ENCODE measurements at regions not wholly inside any gene's neighbourhood (a gene's known extent, or its start where the extent isn't known, plus 50 kb on each side); places are given as distances from the start of the nearest gene placed in this dataset.

DNA sequence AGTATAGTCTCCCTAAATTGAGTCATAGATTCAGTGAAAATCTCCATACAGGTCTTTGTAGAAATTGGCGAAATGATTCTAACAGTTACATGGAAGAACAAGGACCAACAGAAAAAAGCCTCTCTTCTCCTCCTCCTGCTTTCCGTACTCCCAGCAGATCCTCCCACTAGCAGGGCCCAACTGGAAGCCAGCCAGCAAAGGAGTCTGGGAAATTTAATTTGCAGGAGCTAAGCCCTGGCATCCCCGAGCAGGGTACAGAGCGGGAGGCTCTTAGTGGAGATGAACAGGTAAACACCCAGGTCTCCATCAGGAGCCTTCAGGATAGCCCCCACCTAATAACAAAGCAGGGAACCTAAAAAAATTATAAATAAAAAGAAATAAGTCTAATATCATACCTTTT is 1473.8 kb downstream of the TBC1D22A start:
- Histone ChIP-seq H3K4me3 (ENCODE audit: low read length) (no peak overlapping the region), H3K36me3 (ENCODE audit: insufficient read depth, low read length) (no peaks in the 10 kb centered on the region)

GRCh38 chr22:48235744-48236143 is 1473.3 kb downstream of the TBC1D22A start:
- no peaks in the 10 kb centered on the region for H3K36me3 ChIP-seq (ENCODE audit: insufficient read depth, low read length)
- H2AFZ ChIP-seq (ENCODE audit: low read depth, low read length), result no peak overlapping the region
- H3K27me3 ChIP-seq (ENCODE audit: insufficient read depth, low read length), result peaks cover 8% of the 10 kb centered on the region
- H3K9me3 ChIP-seq (ENCODE audit: low read length), result no peaks in the 10 kb centered on the region
- no peak overlapping the region for H3K4me3 ChIP-seq (ENCODE audit: low read length)
- H3K4me1 ChIP-seq (ENCODE audit: insufficient read depth, low read length), result peaks cover 15% of the 10 kb centered on the region

More for the DNA sequence above, 1473.8 kb downstream of the TBC1D22A start:
- Histone ChIP-seq H3K9me3 (ENCODE audit: low read length) (no peaks in the 10 kb centered on the region), H2AFZ (ENCODE audit: low read depth, low read length) (no peak overlapping the region), H3K27me3 (ENCODE audit: insufficient read depth, low read length) (peaks cover 9% of the 10 kb centered on the region), H3K4me1 (ENCODE audit: insufficient read depth, low read length) (peaks cover 15% of the 10 kb centered on the region)

- H3K9me3 ChIP-seq (ENCODE audit: low read length), result no peaks in the 10 kb centered on the region
- no peaks in the 10 kb centered on the region for H3K36me3 ChIP-seq (ENCODE audit: insufficient read depth, low read length)
- H3K4me3 ChIP-seq (ENCODE audit: low read length), result no peak overlapping the region
- no peak overlapping the region for H2AFZ ChIP-seq (ENCODE audit: low read depth, low read length)
- peaks cover under 1% of the 10 kb centered on the region for H3K4me1 ChIP-seq (ENCODE audit: insufficient read depth, low read length)
- H3K27me3 ChIP-seq (ENCODE audit: insufficient read depth, low read length), result peaks cover 5% of the 10 kb centered on the region
These were observed 1471.6 kb downstream of the TBC1D22A start for GRCh38 chr22:48234011-48234410.

DNA sequence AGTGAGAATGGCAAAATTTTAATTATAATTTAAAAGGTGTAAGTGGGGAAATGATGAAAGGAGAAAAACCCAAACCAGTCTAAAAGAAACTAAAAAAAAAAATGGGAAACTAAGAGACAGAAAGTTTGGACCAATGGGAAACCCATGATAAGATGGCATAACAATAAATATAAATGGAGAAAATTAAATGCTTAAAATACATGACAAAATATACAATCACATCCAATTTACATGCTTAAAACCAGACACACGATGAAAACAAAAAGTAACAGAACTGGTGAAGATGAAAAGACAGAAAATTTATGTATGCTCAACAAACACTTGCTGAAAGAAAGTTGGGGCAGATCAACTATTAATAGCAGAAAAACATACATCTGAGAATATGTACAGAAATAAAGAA is 1471.1 kb downstream of the TBC1D22A start:
- Histone ChIP-seq H3K4me1 (ENCODE audit: insufficient read depth, low read length) (no peaks in the 10 kb centered on the region), H3K27me3 (ENCODE audit: insufficient read depth, low read length) (peaks cover under 1% of the 10 kb centered on the region), H2AFZ (ENCODE audit: low read depth, low read length) (no peak overlapping the region), H3K9me3 (ENCODE audit: low read length) (no peaks in the 10 kb centered on the region), H3K36me3 (ENCODE audit: insufficient read depth, low read length) (no peaks in the 10 kb centered on the region), H3K4me3 (ENCODE audit: low read length) (no peak overlapping the region)

DNA sequence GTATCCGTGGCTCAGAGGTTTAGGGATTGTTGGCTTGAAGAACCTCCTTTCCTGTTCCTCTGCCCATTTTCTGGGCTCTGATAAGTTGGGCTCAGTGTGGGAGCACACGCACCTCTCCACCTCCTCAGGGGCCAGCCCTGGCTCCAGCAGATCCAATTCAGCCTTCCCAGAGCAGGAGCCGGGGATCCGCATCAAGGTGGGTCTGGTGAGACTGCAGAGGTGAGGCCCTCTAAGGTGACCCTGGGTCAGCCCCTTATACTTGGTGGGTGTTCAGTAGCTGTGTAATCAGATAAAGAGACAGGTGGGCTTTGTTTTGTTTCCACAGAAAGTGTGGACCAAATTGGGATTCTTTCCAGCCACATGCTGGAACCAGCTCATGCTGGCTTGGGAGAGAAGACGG is 1466.0 kb downstream of the TBC1D22A start:
- H3K4me1 ChIP-seq (ENCODE audit: insufficient read depth, low read length), result no peaks in the 10 kb centered on the region
- no peaks in the 10 kb centered on the region for H3K27me3 ChIP-seq (ENCODE audit: insufficient read depth, low read length)
- H3K9me3 ChIP-seq (ENCODE audit: low read length), result no peaks in the 10 kb centered on the region
- no peak overlapping the region for H3K4me3 ChIP-seq (ENCODE audit: low read length)
- no peaks in the 10 kb centered on the region for H3K36me3 ChIP-seq (ENCODE audit: insufficient read depth, low read length)
- H2AFZ ChIP-seq (ENCODE audit: low read depth, low read length), result no peak overlapping the region

GRCh38 chr22:48227341-48228018 is 1465.0 kb downstream of the TBC1D22A start:
- Histone ChIP-seq H3K4me1 (ENCODE audit: insufficient read depth, low read length) (no peaks in the 10 kb centered on the region), H2AFZ (ENCODE audit: low read depth, low read length) (no peak overlapping the region), H3K36me3 (ENCODE audit: insufficient read depth, low read length) (no peaks in the 10 kb centered on the region), H3K4me3 (ENCODE audit: low read length) (no peak overlapping the region), H3K9me3 (ENCODE audit: low read length) (no peaks in the 10 kb centered on the region), H3K27me3 (ENCODE audit: insufficient read depth, low read length) (no peaks in the 10 kb centered on the region)

DNA sequence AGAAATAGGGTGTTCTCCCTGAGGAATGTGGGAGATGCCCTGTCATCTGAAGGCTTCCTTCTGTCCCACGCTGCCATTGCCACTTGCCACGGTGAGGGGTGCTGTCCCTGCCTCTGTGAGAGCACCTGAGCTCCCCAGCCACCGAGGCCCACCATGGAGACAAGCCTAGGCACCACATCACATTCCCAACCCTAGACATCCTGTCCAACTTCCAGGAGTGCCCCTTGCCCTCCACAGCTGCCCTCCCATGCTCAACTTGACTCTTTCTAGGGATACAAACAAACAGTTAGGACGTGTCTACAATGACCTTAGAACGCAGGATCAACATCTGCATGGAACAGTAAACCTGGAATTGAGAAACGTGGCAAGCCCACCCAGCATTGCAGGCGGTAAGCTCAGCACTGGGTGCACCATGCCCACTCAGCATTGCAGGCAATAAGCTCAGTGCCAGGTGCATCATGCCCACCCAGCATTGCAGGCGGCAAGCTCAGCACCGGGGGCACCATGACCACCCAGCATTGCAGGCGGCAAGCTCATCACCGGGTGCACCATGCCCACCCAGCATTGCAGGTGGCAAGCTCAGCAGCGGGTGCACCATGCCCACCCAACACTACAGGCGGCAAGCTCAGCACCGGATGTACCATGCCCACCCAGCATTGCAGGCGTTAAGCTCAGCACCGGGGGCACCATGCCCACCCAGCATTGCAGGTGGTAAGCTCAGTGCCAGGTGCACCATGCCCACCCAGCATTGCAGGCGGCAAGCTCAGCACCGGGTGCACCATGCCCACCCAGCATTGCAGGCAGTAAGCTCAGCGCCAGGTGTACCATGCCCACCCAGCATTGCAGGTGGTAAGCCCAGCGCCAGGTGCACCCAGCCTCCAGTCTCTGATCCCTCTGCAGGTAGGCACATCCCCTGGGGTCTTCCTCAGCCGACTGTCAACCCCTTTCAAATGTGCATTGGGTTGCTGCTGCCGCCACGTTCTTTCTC is 1463.9 kb downstream of the TBC1D22A start:
- no peaks in the 10 kb centered on the region for H3K36me3 ChIP-seq (ENCODE audit: insufficient read depth, low read length)
- no peaks in the 10 kb centered on the region for H3K4me1 ChIP-seq (ENCODE audit: insufficient read depth, low read length)
- H3K9me3 ChIP-seq (ENCODE audit: low read length), result no peaks in the 10 kb centered on the region
- H2AFZ ChIP-seq (ENCODE audit: low read depth, low read length), result no peak overlapping the region
- H3K4me3 ChIP-seq (ENCODE audit: low read length), result no peak overlapping the region
- no peaks in the 10 kb centered on the region for H3K27me3 ChIP-seq (ENCODE audit: insufficient read depth, low read length)

- H3K36me3 ChIP-seq (ENCODE audit: insufficient read depth, low read length), result no peaks in the 10 kb centered on the region
- H2AFZ ChIP-seq (ENCODE audit: low read depth, low read length), result no peak overlapping the region
- no peaks in the 10 kb centered on the region for H3K27me3 ChIP-seq (ENCODE audit: insufficient read depth, low read length)
- H3K9me3 ChIP-seq (ENCODE audit: low read length), result no peaks in the 10 kb centered on the region
- no peaks in the 10 kb centered on the region for H3K4me1 ChIP-seq (ENCODE audit: insufficient read depth, low read length)
- H3K4me3 ChIP-seq (ENCODE audit: low read length), result no peak overlapping the region
These were observed 1461.9 kb downstream of the TBC1D22A start for GRCh38 chr22:48224332-48224731.

DNA sequence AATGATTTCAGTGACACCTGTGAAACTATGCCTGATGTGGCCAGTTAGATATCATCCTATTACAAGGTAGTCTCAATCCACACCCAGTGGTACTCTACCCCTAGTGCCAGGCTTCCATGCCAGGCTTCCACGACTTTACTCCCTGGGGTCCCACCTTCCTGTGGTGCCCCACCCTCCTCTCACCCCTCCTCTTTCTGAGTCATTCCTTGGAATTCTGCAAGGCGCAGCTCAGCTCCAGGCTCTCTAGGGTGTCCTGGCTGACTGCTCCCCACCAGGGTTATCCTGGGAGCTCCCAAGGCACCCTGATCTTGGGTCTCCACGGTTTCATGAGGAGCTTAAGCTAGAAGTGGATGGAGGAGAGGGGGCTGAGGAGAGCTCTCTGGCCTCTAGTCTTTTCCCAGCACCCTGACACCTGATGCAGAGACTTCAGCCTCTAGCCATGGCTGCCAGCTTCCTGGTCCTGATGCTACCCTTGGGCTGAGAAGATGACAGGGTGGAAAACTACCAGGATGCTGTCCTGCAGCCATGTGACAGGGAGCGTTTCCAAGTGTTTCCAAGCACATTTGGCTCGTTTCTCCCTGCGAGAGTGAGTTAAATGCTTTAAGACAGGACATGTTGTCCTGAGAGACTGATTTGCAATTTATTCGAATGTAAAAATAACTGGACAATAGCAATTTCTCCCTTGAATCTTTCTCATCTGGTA is 1461.2 kb downstream of the TBC1D22A start:
- H3K27me3 ChIP-seq (ENCODE audit: insufficient read depth, low read length), result no peaks in the 10 kb centered on the region
- H3K4me3 ChIP-seq (ENCODE audit: low read length), result no peak overlapping the region
- no peak overlapping the region for H2AFZ ChIP-seq (ENCODE audit: low read depth, low read length)
- H3K4me1 ChIP-seq (ENCODE audit: insufficient read depth, low read length), result no peaks in the 10 kb centered on the region
- H3K36me3 ChIP-seq (ENCODE audit: insufficient read depth, low read length), result no peaks in the 10 kb centered on the region
- H3K9me3 ChIP-seq (ENCODE audit: low read length), result no peaks in the 10 kb centered on the region

- H3K27me3 ChIP-seq (ENCODE audit: insufficient read depth, low read length), result no peaks in the 10 kb centered on the region
- no peaks in the 10 kb centered on the region for H3K9me3 ChIP-seq (ENCODE audit: low read length)
- no peak overlapping the region for H3K4me3 ChIP-seq (ENCODE audit: low read length)
- no peaks in the 10 kb centered on the region for H3K36me3 ChIP-seq (ENCODE audit: insufficient read depth, low read length)
- no peaks in the 10 kb centered on the region for H3K4me1 ChIP-seq (ENCODE audit: insufficient read depth, low read length)
- no peak overlapping the region for H2AFZ ChIP-seq (ENCODE audit: low read depth, low read length)
These were observed 1460.5 kb downstream of the TBC1D22A start for GRCh38 chr22:48222742-48223487.

DNA sequence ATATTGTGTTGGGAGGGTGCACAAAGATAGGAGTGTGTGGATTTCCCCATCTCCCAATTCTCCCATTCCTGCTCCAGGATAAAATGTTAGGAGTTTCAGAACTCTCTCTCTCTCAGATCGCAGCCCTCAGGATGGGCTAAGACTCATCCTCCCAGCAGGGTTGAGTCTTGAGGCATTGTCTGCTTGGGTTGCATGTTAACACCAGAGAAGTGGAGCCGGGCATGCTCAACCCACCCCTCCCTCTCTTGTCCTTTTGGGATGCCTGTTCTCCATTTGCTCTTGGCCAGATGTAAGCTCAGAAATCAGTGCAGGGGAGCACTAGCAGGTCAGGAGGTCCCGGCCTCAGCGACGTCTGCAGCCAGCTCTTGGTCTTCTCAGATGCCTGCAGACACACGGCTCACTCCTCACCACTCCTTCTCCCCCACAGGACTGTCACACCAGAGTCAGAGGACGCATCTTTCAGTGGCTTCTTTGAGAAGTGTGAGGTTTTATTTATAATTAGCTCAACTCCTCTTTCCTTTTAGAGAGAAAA is 1456.5 kb downstream of the TBC1D22A start:
- H2AFZ ChIP-seq (ENCODE audit: low read depth, low read length), result no peak overlapping the region
- no peak overlapping the region for H3K4me3 ChIP-seq (ENCODE audit: low read length)
- H3K4me1 ChIP-seq (ENCODE audit: insufficient read depth, low read length), result no peaks in the 10 kb centered on the region
- no peaks in the 10 kb centered on the region for H3K27me3 ChIP-seq (ENCODE audit: insufficient read depth, low read length)
- no peaks in the 10 kb centered on the region for H3K9me3 ChIP-seq (ENCODE audit: low read length)
- no peaks in the 10 kb centered on the region for H3K36me3 ChIP-seq (ENCODE audit: insufficient read depth, low read length)

DNA sequence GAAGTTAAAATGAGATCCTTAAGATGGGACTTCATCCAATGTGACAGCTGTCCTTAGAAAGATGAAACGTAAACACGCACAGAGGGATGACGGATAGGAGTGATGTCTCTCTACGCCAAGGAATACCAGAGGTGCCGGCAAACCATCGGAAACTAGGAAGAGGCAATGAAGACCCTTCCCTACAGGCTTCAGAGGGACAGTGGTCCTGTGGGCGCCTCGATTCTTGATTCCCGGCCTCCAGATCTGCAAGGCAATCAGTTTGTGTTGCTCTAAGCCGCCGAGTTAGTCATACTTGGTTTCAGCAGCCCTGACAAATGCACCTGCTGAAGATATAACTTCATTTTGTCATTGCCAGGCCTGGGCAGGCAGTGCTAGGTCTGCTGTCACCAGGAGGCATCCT is 1455.1 kb downstream of the TBC1D22A start:
- no peak overlapping the region for H3K4me3 ChIP-seq (ENCODE audit: low read length)
- H3K4me1 ChIP-seq (ENCODE audit: insufficient read depth, low read length), result no peaks in the 10 kb centered on the region
- no peak overlapping the region for H2AFZ ChIP-seq (ENCODE audit: low read depth, low read length)
- H3K36me3 ChIP-seq (ENCODE audit: insufficient read depth, low read length), result no peaks in the 10 kb centered on the region
- no peaks in the 10 kb centered on the region for H3K9me3 ChIP-seq (ENCODE audit: low read length)
- H3K27me3 ChIP-seq (ENCODE audit: insufficient read depth, low read length), result no peaks in the 10 kb centered on the region

Measured in neuron (in vitro differentiated cells).